ENCODE measurements at regions not wholly inside any gene's neighbourhood (a gene's known extent, or its start where the extent isn't known, plus 50 kb on each side); places are given as distances from the start of the nearest gene placed in this dataset.

- H3K4me3 ChIP-seq (ENCODE audit: low read depth, low read length): peak overlapping the region; percentile 75
- no peaks in the 10 kb centered on the region for H3K79me2 ChIP-seq (ENCODE audit: control insufficient read depth, insufficient read depth, low read length, unreplicated experiment)
- no peaks in the 10 kb centered on the region for H3K36me3 ChIP-seq (ENCODE audit: insufficient read depth, low read length)
- H3K27ac ChIP-seq (ENCODE audit: low read depth, low read length): peak overlapping the region; percentile 4; the same call in 1 of the 2 replicates
- peak overlapping the region; percentile 73 for H2AFZ ChIP-seq (ENCODE audit: low read length, unreplicated experiment)
- H3K4me1 ChIP-seq (ENCODE audit: control insufficient read depth, insufficient read depth, low read length, unreplicated experiment): no peaks in the 10 kb centered on the region
- peaks cover 25% of the 10 kb centered on the region; the same call in 1 of the 2 replicates for H3K27me3 ChIP-seq (ENCODE audit: insufficient read depth, low read length)
Observed at GRCh38 chr20:9889270-9889981, 50.5 kb upstream of the PAK5 start.

Measured in ACC112 (cell line).